ENCODE measurements at regions not wholly inside any gene's neighbourhood (a gene's known extent, or its start where the extent isn't known, plus 50 kb on each side); places are given as distances from the start of the nearest gene placed in this dataset.
"Not testable (repeated sequence)": the region's sequence is repeated elsewhere in the genome, so short reads cannot be mapped to it uniquely, and the experiment has no call there.

DNA sequence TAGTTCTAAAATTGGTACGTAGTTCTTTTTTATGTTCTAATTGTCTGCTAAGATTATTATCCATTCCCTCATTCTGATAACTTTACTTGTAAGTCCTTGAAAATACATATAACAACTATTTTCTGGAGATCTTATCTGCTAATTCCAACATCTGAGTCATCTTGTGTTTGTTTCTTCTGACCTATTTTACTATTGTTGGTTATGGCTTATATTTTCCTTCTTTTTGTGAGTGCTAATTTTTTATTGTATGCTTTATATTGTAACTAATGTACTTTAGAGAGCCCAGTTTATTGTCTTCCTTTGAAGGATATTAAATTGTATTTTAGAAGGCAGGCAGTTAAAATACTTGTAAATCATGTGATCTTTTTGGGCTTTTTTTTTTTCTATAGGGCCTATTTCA lies 149.3 kb upstream of the LRFN5 start:
- Mint-ChIP-seq H3K36me3 (ENCODE audit: low read depth) (no peaks in the 10 kb centered on the region), H3K4me1 (ENCODE audit: low read depth) (no peaks in the 10 kb centered on the region), H3K27me3 (no peaks in the 10 kb centered on the region), H3K27ac (no peak overlapping the region), H3K4me3 (no peak overlapping the region), H3K9me3 (no peaks in the 10 kb centered on the region)

DNA sequence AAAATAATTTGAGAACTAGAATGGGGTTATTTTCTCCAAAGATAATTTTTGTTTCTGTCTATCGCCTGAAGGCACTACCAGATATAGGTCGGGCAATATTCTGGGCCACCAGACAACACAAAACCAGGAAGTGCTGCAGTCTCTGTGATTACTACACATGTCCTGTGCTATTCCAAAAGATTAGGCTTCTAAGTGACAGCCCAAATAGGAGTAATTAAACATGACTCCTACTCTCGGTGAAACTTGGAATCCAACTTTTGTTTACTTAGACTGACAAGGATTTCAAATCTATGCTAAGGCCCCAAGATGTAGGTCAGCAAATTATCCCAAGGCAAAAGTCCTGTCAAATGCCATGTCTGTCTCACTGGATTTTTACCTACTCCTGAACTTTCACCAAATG lies 157.6 kb upstream of the LRFN5 start:
- H3K27ac Mint-ChIP-seq = no peak overlapping the region
- no peaks in the 10 kb centered on the region for H3K9me3 Mint-ChIP-seq
- no peaks in the 10 kb centered on the region for H3K27me3 Mint-ChIP-seq
- no peaks in the 10 kb centered on the region for H3K36me3 Mint-ChIP-seq (ENCODE audit: low read depth)
- no peak overlapping the region for H3K4me3 Mint-ChIP-seq
- H3K4me1 Mint-ChIP-seq (ENCODE audit: low read depth) = no peaks in the 10 kb centered on the region

DNA sequence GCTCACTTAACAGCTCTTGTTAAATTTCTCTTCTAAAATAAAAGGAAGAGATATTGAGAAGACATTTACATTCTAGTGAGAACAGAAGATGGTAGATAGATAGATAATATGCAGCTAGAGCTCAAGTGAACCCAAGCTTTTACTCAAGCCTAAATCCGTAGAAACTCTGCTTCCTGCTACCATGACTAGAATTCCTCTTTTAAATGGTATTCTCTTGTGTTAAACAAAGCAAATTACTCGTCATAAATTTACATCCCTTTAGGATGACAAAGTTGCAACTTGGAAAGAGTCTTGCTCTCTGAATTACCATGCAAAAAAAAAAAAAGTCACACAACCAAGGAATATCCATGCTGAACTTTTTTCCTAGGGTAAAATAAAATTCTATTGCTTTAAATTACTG lies 160.7 kb upstream of the LRFN5 start:
- H3K36me3 Mint-ChIP-seq (ENCODE audit: low read depth) = no peaks in the 10 kb centered on the region
- no peaks in the 10 kb centered on the region for H3K4me1 Mint-ChIP-seq (ENCODE audit: low read depth)
- no peak overlapping the region for H3K27ac Mint-ChIP-seq
- H3K27me3 Mint-ChIP-seq = no peaks in the 10 kb centered on the region
- no peaks in the 10 kb centered on the region for H3K9me3 Mint-ChIP-seq
- no peak overlapping the region for H3K4me3 Mint-ChIP-seq

DNA sequence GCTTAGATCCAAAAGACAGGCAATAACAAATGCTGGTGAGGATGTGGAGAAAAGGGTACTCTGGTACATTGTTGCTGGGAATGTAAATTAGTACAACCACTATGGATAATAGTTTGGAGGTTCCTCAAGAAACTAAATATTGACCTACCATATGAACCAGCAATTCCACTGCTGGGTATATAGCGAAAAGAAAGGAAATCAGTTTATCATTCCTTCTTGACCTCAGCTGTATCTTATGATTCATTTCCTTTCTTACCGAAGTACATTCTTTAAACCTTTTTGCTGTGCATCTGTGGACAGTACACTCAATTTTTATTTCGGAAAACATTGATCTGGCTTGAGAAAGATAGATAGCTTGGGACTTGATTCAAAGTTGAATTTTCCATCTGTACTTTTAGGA lies 183.2 kb upstream of the LRFN5 start:
- Mint-ChIP-seq H3K36me3 (ENCODE audit: low read depth) (no peaks in the 10 kb centered on the region), H3K9me3 (peaks cover 3% of the 10 kb centered on the region), H3K4me1 (ENCODE audit: low read depth) (no peaks in the 10 kb centered on the region), H3K27ac (no peak overlapping the region), H3K4me3 (no peak overlapping the region), H3K27me3 (no peaks in the 10 kb centered on the region)

- H3K27me3 Mint-ChIP-seq; H3K4me3 Mint-ChIP-seq; H3K36me3 Mint-ChIP-seq (ENCODE audit: low read depth); H3K9me3 Mint-ChIP-seq; H3K27ac Mint-ChIP-seq; H3K4me1 Mint-ChIP-seq (ENCODE audit: low read depth): not testable (repeated sequence)
These were observed 185.4 kb upstream of the LRFN5 start for GRCh38 chr14:41421308-41421707.

DNA sequence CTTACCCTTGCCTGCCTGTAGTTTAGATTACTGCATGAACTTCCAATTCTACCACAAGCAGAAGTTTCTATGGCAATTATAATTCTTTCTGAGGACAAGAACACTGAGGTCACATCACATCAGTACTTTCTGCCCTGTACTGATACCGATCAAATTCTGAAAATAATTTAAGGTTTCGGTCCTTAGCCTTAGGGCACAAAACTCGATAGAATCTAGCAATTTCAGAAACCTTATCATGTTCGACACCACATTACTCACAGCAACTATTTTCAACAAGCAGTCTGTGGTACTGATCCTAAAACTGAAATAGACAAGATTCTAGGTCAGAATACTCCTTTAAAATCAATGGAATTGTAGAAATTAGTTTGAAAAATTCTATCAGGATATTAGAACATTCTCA lies 187.0 kb upstream of the LRFN5 start:
- no peak overlapping the region for H3K27ac Mint-ChIP-seq
- no peak overlapping the region for H3K4me3 Mint-ChIP-seq
- no peaks in the 10 kb centered on the region for H3K27me3 Mint-ChIP-seq
- H3K4me1 Mint-ChIP-seq (ENCODE audit: low read depth) = no peaks in the 10 kb centered on the region
- H3K36me3 Mint-ChIP-seq (ENCODE audit: low read depth) = no peaks in the 10 kb centered on the region
- no peaks in the 10 kb centered on the region for H3K9me3 Mint-ChIP-seq

GRCh38 chr14:41418851-41419250 lies 187.8 kb upstream of the LRFN5 start:
- Mint-ChIP-seq H3K9me3 (no peaks in the 10 kb centered on the region), H3K27me3 (no peaks in the 10 kb centered on the region), H3K4me1 (ENCODE audit: low read depth) (no peaks in the 10 kb centered on the region), H3K36me3 (ENCODE audit: low read depth) (no peaks in the 10 kb centered on the region), H3K27ac (no peak overlapping the region), H3K4me3 (no peak overlapping the region)

GRCh38 chr14:41409806-41410205 lies 196.9 kb upstream of the LRFN5 start:
- H3K4me1 Mint-ChIP-seq (ENCODE audit: low read depth) = no peaks in the 10 kb centered on the region
- no peaks in the 10 kb centered on the region for H3K9me3 Mint-ChIP-seq
- H3K36me3 Mint-ChIP-seq (ENCODE audit: low read depth) = no peaks in the 10 kb centered on the region
- H3K27me3 Mint-ChIP-seq = no peaks in the 10 kb centered on the region
- no peak overlapping the region for H3K27ac Mint-ChIP-seq
- no peak overlapping the region for H3K4me3 Mint-ChIP-seq

DNA sequence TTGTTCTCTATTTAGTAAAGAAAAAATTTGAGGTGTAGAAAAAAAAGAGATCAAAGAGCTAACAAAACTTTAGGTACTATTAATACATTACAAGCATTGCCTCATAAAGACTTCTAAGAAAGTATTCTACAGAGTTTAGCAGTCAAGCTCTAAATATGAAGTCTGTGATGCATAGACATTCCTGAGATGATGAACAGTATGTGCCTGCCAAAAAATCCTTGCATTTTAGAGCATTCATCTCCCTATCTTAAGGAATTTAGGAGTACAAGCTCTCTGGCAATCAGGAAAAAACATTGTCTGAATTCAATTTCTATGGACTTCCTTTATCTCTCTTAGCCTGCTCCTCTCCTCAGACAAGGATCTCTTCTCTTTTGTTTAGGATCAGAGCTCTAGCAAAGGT lies 202.6 kb upstream of the LRFN5 start:
- Mint-ChIP-seq H3K4me1 (ENCODE audit: low read depth) (no peaks in the 10 kb centered on the region), H3K36me3 (ENCODE audit: low read depth) (no peaks in the 10 kb centered on the region), H3K4me3 (no peak overlapping the region), H3K9me3 (no peaks in the 10 kb centered on the region), H3K27ac (no peak overlapping the region), H3K27me3 (no peaks in the 10 kb centered on the region)

GRCh38 chr14:41403360-41403759 lies 203.3 kb upstream of the LRFN5 start:
- Mint-ChIP-seq H3K27me3 (no peaks in the 10 kb centered on the region), H3K36me3 (ENCODE audit: low read depth) (no peaks in the 10 kb centered on the region), H3K4me3 (no peak overlapping the region), H3K4me1 (ENCODE audit: low read depth) (no peaks in the 10 kb centered on the region), H3K9me3 (no peaks in the 10 kb centered on the region), H3K27ac (no peak overlapping the region)

- H3K27ac Mint-ChIP-seq = no peak overlapping the region
- H3K27me3 Mint-ChIP-seq = no peaks in the 10 kb centered on the region
- H3K4me1 Mint-ChIP-seq (ENCODE audit: low read depth) = no peaks in the 10 kb centered on the region
- H3K4me3 Mint-ChIP-seq = no peak overlapping the region
- no peaks in the 10 kb centered on the region for H3K36me3 Mint-ChIP-seq (ENCODE audit: low read depth)
- no peaks in the 10 kb centered on the region for H3K9me3 Mint-ChIP-seq
These were observed 208.8 kb upstream of the LRFN5 start for GRCh38 chr14:41397926-41398325.

- no peak overlapping the region for H3K27ac Mint-ChIP-seq
- H3K9me3 Mint-ChIP-seq = no peaks in the 10 kb centered on the region
- H3K4me3 Mint-ChIP-seq = no peak overlapping the region
- H3K27me3 Mint-ChIP-seq = no peaks in the 10 kb centered on the region
- no peaks in the 10 kb centered on the region for H3K36me3 Mint-ChIP-seq (ENCODE audit: low read depth)
- no peaks in the 10 kb centered on the region for H3K4me1 Mint-ChIP-seq (ENCODE audit: low read depth)
These were observed 213.2 kb upstream of the LRFN5 start for GRCh38 chr14:41393512-41393911.

DNA sequence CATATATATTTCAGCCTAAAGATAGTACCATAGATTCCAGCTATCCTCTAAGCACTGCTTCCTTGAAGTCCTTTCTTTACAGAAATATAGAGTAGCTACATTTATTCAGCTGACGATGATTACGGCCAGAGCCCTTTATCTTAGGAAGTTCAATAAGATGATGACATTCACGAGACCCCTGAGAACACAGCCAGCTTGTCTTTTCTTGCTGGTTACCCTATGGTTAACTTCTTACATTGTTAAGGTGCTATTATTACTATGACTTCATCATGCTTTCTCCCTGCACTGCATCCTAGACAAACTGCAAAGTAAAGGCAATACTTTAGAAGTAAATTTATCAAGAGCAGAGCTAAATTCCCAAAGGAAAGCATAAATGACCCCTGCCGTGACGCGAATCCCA lies 214.4 kb upstream of the LRFN5 start:
- no peaks in the 10 kb centered on the region for H3K9me3 Mint-ChIP-seq
- no peak overlapping the region for H3K4me3 Mint-ChIP-seq
- H3K4me1 Mint-ChIP-seq (ENCODE audit: low read depth) = no peaks in the 10 kb centered on the region
- no peaks in the 10 kb centered on the region for H3K27me3 Mint-ChIP-seq
- no peak overlapping the region for H3K27ac Mint-ChIP-seq
- H3K36me3 Mint-ChIP-seq (ENCODE audit: low read depth) = no peaks in the 10 kb centered on the region

- H3K27me3 Mint-ChIP-seq = no peaks in the 10 kb centered on the region
- H3K9me3 Mint-ChIP-seq = no peaks in the 10 kb centered on the region
- no peaks in the 10 kb centered on the region for H3K36me3 Mint-ChIP-seq (ENCODE audit: low read depth)
- no peak overlapping the region for H3K4me3 Mint-ChIP-seq
- no peak overlapping the region for H3K27ac Mint-ChIP-seq
- no peaks in the 10 kb centered on the region for H3K4me1 Mint-ChIP-seq (ENCODE audit: low read depth)
These were observed 217.3 kb upstream of the LRFN5 start for GRCh38 chr14:41389355-41389754.

GRCh38 chr14:41385797-41386196 lies 220.9 kb upstream of the LRFN5 start:
- Mint-ChIP-seq H3K36me3 (ENCODE audit: low read depth) (no peaks in the 10 kb centered on the region), H3K27me3 (no peaks in the 10 kb centered on the region), H3K9me3 (no peaks in the 10 kb centered on the region), H3K4me3 (no peak overlapping the region), H3K27ac (no peak overlapping the region), H3K4me1 (ENCODE audit: low read depth) (no peaks in the 10 kb centered on the region)

DNA sequence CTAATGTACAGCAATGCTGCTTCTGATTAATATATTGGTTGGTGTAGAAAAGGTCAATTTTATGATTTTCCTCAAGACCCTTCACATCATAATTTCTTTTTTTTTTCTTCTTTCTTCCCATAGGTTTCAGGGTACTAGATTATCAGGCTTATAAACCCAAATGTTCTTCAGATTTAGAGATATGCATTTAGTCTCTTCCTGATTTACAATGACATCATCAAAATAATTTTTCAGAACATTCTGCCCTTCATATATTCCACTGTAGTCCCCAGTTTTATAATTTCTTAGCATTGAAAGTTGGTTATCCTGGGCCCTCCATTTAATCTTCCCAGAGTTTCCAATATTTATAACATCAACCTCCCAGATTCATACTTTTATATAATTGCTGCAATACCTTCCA lies 226.7 kb upstream of the LRFN5 start:
- Mint-ChIP-seq H3K4me1 (ENCODE audit: low read depth) (no peaks in the 10 kb centered on the region), H3K9me3 (no peaks in the 10 kb centered on the region), H3K27me3 (no peaks in the 10 kb centered on the region), H3K4me3 (no peak overlapping the region), H3K27ac (no peak overlapping the region), H3K36me3 (ENCODE audit: low read depth) (no peaks in the 10 kb centered on the region)

DNA sequence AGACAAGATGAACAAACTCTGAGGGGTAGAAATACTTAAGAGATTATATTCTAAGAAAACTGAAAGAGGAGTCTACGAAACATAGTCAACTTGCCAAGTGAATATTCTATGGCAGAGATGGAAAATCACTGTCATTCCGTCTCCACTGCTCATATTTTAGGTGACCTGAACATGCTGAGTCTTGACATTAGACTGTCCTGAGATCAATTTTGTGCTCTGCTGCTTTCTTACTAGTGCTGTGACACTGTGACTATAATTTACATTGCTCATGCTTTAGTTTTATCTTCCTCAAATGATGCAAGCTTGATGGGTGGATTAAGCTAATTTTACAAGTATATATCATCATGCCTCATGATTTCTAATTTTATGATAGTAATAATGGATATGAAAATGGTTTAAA lies 228.2 kb upstream of the LRFN5 start:
- H3K27me3 Mint-ChIP-seq = no peaks in the 10 kb centered on the region
- H3K9me3 Mint-ChIP-seq = no peaks in the 10 kb centered on the region
- no peaks in the 10 kb centered on the region for H3K4me1 Mint-ChIP-seq (ENCODE audit: low read depth)
- no peaks in the 10 kb centered on the region for H3K36me3 Mint-ChIP-seq (ENCODE audit: low read depth)
- H3K4me3 Mint-ChIP-seq = no peak overlapping the region
- H3K27ac Mint-ChIP-seq = no peak overlapping the region
